ENCODE measurements at regions not wholly inside any gene's neighbourhood (a gene's known extent, or its start where the extent isn't known, plus 50 kb on each side); places are given as distances from the start of the nearest gene placed in this dataset.

DNA sequence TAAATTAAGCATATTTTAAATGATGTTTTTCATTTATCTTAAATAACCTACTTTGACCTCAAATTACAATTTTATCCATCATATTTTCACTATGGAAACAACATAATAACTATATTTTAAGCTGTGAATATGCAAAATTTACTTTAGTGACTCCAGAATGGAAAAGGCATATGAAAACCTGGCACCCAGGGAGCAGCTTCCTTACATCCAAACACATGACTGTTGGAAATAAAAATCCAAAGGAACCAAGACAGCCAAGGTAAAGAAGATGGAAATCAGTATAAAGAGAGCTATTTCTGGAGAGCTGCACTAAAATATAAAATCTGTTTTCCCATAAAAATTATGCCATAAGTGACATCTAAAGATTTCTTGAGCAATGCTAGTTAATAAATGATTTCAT lies 140.3 kb upstream of the FTMT start:
- Histone ChIP-seq H3K9me2 (ENCODE audit: insufficient read depth) (no peaks in the 10 kb centered on the region), H3K4me2 (no peak overlapping the region), H3K9me3 (ENCODE audit: insufficient read depth, low read depth) (peaks cover 4% of the 10 kb centered on the region; the same call in 1 of the 2 replicates), H3K79me2 (ENCODE audit: low read depth) (no peaks in the 10 kb centered on the region), H3K4me1 (replicated peaks; ENCODE audit: insufficient read depth) (no peaks in the 10 kb centered on the region), H3K36me3 (ENCODE audit: low read depth) (no peaks in the 10 kb centered on the region), H2AFZ (no peak overlapping the region), H3F3A (ENCODE audit: insufficient read depth, low read depth) (no peaks in the 10 kb centered on the region), H4K20me1 (ENCODE audit: insufficient read depth) (no peaks in the 10 kb centered on the region), H3K4me3 (no peak overlapping the region), H3K27ac (no peak overlapping the region), H3K27me3 (ENCODE audit: insufficient read depth, low read depth) (no peaks in the 10 kb centered on the region)
- TF ChIP-seq EZH2 (IDR thresholded peaks at IDR 0.05; ENCODE audit: low read depth), result no peak
- TF ChIP-seq, protein P1, sequence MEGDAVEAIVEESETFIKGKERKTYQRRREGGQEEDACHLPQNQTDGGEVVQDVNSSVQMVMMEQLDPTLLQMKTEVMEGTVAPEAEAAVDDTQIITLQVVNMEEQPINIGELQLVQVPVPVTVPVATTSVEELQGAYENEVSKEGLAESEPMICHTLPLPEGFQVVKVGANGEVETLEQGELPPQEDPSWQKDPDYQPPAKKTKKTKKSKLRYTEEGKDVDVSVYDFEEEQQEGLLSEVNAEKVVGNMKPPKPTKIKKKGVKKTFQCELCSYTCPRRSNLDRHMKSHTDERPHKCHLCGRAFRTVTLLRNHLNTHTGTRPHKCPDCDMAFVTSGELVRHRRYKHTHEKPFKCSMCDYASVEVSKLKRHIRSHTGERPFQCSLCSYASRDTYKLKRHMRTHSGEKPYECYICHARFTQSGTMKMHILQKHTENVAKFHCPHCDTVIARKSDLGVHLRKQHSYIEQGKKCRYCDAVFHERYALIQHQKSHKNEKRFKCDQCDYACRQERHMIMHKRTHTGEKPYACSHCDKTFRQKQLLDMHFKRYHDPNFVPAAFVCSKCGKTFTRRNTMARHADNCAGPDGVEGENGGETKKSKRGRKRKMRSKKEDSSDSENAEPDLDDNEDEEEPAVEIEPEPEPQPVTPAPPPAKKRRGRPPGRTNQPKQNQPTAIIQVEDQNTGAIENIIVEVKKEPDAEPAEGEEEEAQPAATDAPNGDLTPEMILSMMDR (conservative IDR thresholded peaks at IDR 0.05), result no peak
- ChIA-PET POLR2A (ENCODE audit: unreplicated experiment) (no interaction called here), CTCF (no interaction called here)
- no TSS peak for BruUV-seq (replicated peaks)
- no peak for DNase-seq
- intact Hi-C loops (cut with micrococcal nuclease; ENCODE audit: unreplicated experiment), result no loop called here

DNA sequence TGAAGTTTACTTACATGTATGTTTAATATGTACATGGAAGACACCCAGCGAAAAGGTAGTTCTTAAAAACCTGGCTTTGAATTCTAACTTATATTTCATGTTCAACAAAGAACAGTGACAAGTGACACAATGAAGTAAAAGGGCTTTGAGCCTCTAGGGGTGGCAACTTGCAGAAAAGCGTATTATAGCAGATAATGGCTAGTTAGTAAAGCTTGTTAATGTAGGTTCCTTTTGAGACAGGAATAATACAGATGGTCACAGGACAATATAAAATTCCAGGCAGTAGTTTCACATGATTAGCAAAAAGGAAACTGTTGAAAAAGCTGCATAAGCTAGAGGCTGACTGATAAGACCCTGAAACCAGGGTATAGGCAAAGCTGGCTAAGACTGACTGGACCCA lies 132.4 kb upstream of the FTMT start:
- BruUV-seq (replicated peaks), result no TSS peak

DNA sequence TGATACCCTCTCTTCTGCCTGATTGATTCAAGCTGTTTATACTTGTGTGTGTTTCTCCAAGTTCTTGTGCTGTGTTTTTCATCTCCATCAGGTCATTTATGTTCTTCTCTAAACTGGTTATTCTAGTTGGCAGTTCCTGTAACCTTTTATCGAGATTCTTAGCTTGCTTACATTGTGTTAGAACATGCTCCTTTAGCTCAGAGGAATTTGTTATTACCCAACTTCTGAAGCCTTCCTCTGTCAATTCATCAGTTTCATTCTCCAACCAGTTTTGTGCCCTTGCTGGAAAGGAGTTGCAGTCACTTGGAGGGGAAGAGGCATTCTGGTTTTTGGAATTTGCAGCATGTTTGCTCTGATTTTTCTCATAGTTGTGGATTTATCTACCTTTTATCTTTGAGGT lies 126.2 kb upstream of the FTMT start:
- peak; percentile 16 to 95 for DNase-seq
- peak overlapping the region; percentile 2; the same call in 1 of the 2 replicates for H3K4me3 ChIP-seq
- peak overlapping the region; percentile 64 for H3K4me2 ChIP-seq
- H3K9me3 ChIP-seq (ENCODE audit: insufficient read depth, low read depth), result no peaks in the 10 kb centered on the region; the same call in 1 of the 2 replicates
- TF ChIP-seq EZH2 (IDR thresholded peaks at IDR 0.05; ENCODE audit: low read depth), result no peak
- TF ChIP-seq, protein P1 (conservative IDR thresholded peaks at IDR 0.05), result no peak
- no peaks in the 10 kb centered on the region for H3K79me2 ChIP-seq (ENCODE audit: low read depth)
- no peaks in the 10 kb centered on the region for H3K9me2 ChIP-seq (ENCODE audit: insufficient read depth)
- CTCF ChIA-PET, result no interaction called here
- H3K36me3 ChIP-seq (ENCODE audit: low read depth), result no peaks in the 10 kb centered on the region
- intact Hi-C loops (cut with micrococcal nuclease; ENCODE audit: unreplicated experiment), result no loop called here
- H2AFZ ChIP-seq, result peak overlapping the region; percentile 18; the same call in 1 of the 2 replicates
- H3F3A ChIP-seq (ENCODE audit: insufficient read depth, low read depth), result peaks cover 18% of the 10 kb centered on the region; the same call in 1 of the 2 replicates
- H3K27me3 ChIP-seq (ENCODE audit: insufficient read depth, low read depth), result no peaks in the 10 kb centered on the region
- H3K27ac ChIP-seq, result peak overlapping the region; percentile 70
- POLR2A ChIA-PET (ENCODE audit: unreplicated experiment), result interaction anchor here (0.6 to 0.7 kb wide), 2 partner anchors 1687 to 1827 kb away, joined by 5 to 6 read pairs; no protein-coding TSS in a partner anchor
- H4K20me1 ChIP-seq (ENCODE audit: insufficient read depth), result no peaks in the 10 kb centered on the region
- H3K4me1 ChIP-seq (replicated peaks; ENCODE audit: insufficient read depth), result peaks cover 35% of the 10 kb centered on the region
- no TSS peak for BruUV-seq (replicated peaks)

More for the DNA sequence above, 132.4 kb upstream of the FTMT start:
- TF ChIP-seq, protein P1 (conservative IDR thresholded peaks at IDR 0.05), result no peak
- no peak for TF ChIP-seq EZH2 (IDR thresholded peaks at IDR 0.05; ENCODE audit: low read depth)
- CTCF ChIA-PET, result no interaction called here
- no peaks in the 10 kb centered on the region for H3K36me3 ChIP-seq (ENCODE audit: low read depth)
- peaks cover 4% of the 10 kb centered on the region for H3K9me3 ChIP-seq (ENCODE audit: insufficient read depth, low read depth)
- H3K27ac ChIP-seq, result no peak overlapping the region
- H3K27me3 ChIP-seq (ENCODE audit: insufficient read depth, low read depth), result no peaks in the 10 kb centered on the region
- no peak overlapping the region for H3K4me3 ChIP-seq
- H3K9me2 ChIP-seq (ENCODE audit: insufficient read depth), result no peaks in the 10 kb centered on the region
- H3K79me2 ChIP-seq (ENCODE audit: low read depth), result no peaks in the 10 kb centered on the region
- H3K4me1 ChIP-seq (replicated peaks; ENCODE audit: insufficient read depth), result no peaks in the 10 kb centered on the region
- DNase-seq, result no peak
- no peaks in the 10 kb centered on the region for H3F3A ChIP-seq (ENCODE audit: insufficient read depth, low read depth)
- H4K20me1 ChIP-seq (ENCODE audit: insufficient read depth), result no peaks in the 10 kb centered on the region
- no peak overlapping the region for H2AFZ ChIP-seq
- POLR2A ChIA-PET (ENCODE audit: unreplicated experiment), result no interaction called here
- intact Hi-C loops (cut with micrococcal nuclease; ENCODE audit: unreplicated experiment), result no loop called here
- H3K4me2 ChIP-seq, result no peak overlapping the region
